Activated gamma-delta T cell treated with anti-CD3 and anti-CD28 coated beads, Interleukin-2, amount 50 U/mL, for 16 hours (primary cell): ENCODE measurements at regions not wholly inside any gene's neighbourhood (a gene's known extent, or its start where the extent isn't known, plus 50 kb on each side); places are given as distances from the start of the nearest gene placed in this dataset.
"Not testable (repeated sequence)": the region's sequence is repeated elsewhere in the genome, so short reads cannot be mapped to it uniquely, and the experiment has no call there.

Source experiments
- DNase-seq: peaks from one replicate; pipeline ENCODE4 v3.0.0-alpha.2; 2020; ENCODE audit warnings: low read depth

- not testable (repeated sequence) for DNase-seq
These were observed 304.4 kb downstream of the ANAPC1 start for GRCh38 chr2:111579500-111580134.

GRCh38 chr2:111580616-111581015, 303.4 kb downstream of the ANAPC1 start:
- not testable (repeated sequence) for DNase-seq

GRCh38 chr2:111582090-111582489, 301.9 kb downstream of the ANAPC1 start:
- not testable (repeated sequence) for DNase-seq

- DNase-seq, result not testable (repeated sequence)
These were observed 300.5 kb downstream of the ANAPC1 start for GRCh38 chr2:111583480-111583879.

- DNase-seq, result not testable (repeated sequence)
These were observed 299.5 kb downstream of the ANAPC1 start for GRCh38 chr2:111584540-111584939.

- not testable (repeated sequence) for DNase-seq
These were observed 299.0 kb downstream of the ANAPC1 start for GRCh38 chr2:111584950-111585349.

- DNase-seq, result not testable (repeated sequence)
These were observed 298.0 kb downstream of the ANAPC1 start for GRCh38 chr2:111586014-111586413.

GRCh38 chr2:111595072-111595471, 288.9 kb downstream of the ANAPC1 start:
- DNase-seq, result not testable (repeated sequence)

GRCh38 chr2:111596808-111597705, 286.9 kb downstream of the ANAPC1 start:
- not testable (repeated sequence) for DNase-seq

GRCh38 chr2:111598944-111599343, 285.0 kb downstream of the ANAPC1 start:
- not testable (repeated sequence) for DNase-seq

- DNase-seq, result not testable (repeated sequence)
These were observed 281.7 kb downstream of the ANAPC1 start for GRCh38 chr2:111602259-111602658.

- not testable (repeated sequence) for DNase-seq
These were observed 278.2 kb downstream of the ANAPC1 start for GRCh38 chr2:111605798-111606197.

- not testable (repeated sequence) for DNase-seq
These were observed 277.4 kb downstream of the ANAPC1 start for GRCh38 chr2:111606632-111607031.

- DNase-seq, result not testable (repeated sequence)
These were observed 274.7 kb downstream of the ANAPC1 start for GRCh38 chr2:111609146-111609844.

- DNase-seq, result not testable (repeated sequence)
These were observed 274.0 kb downstream of the ANAPC1 start for GRCh38 chr2:111610035-111610434.

- DNase-seq, result no peak
These were observed 267.3 kb downstream of the ANAPC1 start for GRCh38 chr2:111616651-111617218.

- no peak for DNase-seq
These were observed 266.4 kb downstream of the ANAPC1 start for GRCh38 chr2:111617299-111618225.

- DNase-seq, result no peak
These were observed 265.6 kb downstream of the ANAPC1 start for GRCh38 chr2:111618226-111618977.

- DNase-seq, result no peak
These were observed 264.8 kb downstream of the ANAPC1 start for GRCh38 chr2:111618978-111619902.
